ENCODE measurements at regions not wholly inside any gene's neighbourhood (a gene's known extent, or its start where the extent isn't known, plus 50 kb on each side); places are given as distances from the start of the nearest gene placed in this dataset.

DNA sequence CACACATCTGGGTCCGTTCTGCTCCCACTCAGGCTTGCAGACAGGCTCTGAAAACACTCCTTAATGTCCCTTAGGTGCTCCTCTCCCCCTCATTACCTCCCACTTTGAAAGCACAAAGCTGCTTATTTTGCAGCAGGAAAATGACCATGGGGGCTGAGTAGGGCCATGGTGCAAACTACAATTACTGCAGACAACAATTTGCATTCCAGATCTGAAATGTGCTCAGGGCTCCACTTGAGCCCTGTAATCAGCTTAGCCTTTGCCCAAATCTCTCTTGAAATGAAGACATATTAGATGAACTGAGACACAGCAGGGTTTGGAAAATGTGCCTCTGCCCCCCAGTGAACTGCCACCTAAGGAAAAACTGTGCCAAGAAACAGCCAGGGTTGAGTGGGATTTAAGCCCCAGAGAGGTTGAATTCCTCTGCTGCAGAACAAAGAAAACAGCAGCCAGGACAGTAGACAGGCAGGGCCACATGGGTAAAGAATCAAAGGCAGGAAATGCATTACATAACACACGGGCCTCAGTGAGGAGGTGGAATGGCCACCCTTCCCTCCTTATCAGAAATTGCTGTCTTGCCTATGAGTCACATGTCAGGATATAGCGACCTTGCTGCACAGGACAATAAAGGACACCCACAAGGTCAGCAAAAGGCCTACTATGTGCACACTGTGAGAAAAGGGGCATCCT, 126.8 kb upstream of the ARHGEF3 start:
- no peak overlapping the region for H3K4me2 ChIP-seq (ENCODE audit: insufficient read depth in 1 of 2, low read depth in 2 of 2, low read length in 2 of 2)
- FAIRE-seq: no peak

More for the DNA sequence above, 126.8 kb upstream of the ARHGEF3 start:
- no peak overlapping the region for H2AK5ac ChIP-seq (ENCODE audit: low read depth, low read length)
- H3K79me2 ChIP-seq (ENCODE audit: control insufficient read depth in 1 of 2, insufficient read depth in 2 of 2, low read length in 2 of 2): no peaks in the 10 kb centered on the region
- no peak overlapping the region for H3K18ac ChIP-seq (ENCODE audit: extremely low read depth, low read length)
- no peaks in the 10 kb centered on the region for H3K9me3 ChIP-seq (ENCODE audit: insufficient read depth in 2 of 2, low read depth in 1 of 2, low read length in 1 of 2)
- peaks cover 3 to 13% (median 7%) of the 10 kb centered on the region in 4 experiments; a peak in 5 of 7 replicates for H3K4me1 ChIP-seq (replicated peaks in 1 of 4; ENCODE audit: control insufficient read depth in 3 of 4, insufficient read depth in 4 of 4, low read length in 3 of 4)
- no peaks in the 10 kb centered on the region for H3K27me3 ChIP-seq (replicated peaks in 1 of 4; ENCODE audit: control insufficient read depth in 3 of 4, extremely low read depth in 1 of 4, insufficient read depth in 3 of 4, low read length in 3 of 4)
- H3K56ac ChIP-seq (replicated peaks; ENCODE audit: insufficient read length, low read depth, low read length): no peak overlapping the region
- no peak overlapping the region for H4K91ac ChIP-seq (replicated peaks; ENCODE audit: insufficient read length, low read length)
- no peak overlapping the region for H3K27ac ChIP-seq (ENCODE audit: low read depth, low read length)
- H2BK120ac ChIP-seq (replicated peaks; ENCODE audit: low read depth, low read length): no peak overlapping the region
- H2AFZ ChIP-seq (ENCODE audit: low read length): 0 out of 2 replicates have a peak overlapping the region, but pooled peaks have one; percentile 6
- 66% methylated on average over 3 of the region's 3 CpGs; no CpG with 5 or more reads in 1 of the 2 experiments for WGBS, 2 experiments (ENCODE audit: extremely low coverage in 1 of 2, insufficient coverage in 1 of 2, insufficient read length in 1 of 2, insufficient replicate concordance in 2 of 2, low coverage in 1 of 2, low lambda C conversion rate in 2 of 2, missing lambda C conversion rate in 1 of 2)
- DNase-seq (ENCODE audit: low read depth in 1 of 2, low spot score in 2 of 2): no peak
- H2BK5ac ChIP-seq (ENCODE audit: low read depth, low read length): peak overlapping the region; percentile 22; the same call in 1 of the 2 replicates
- no peaks in the 10 kb centered on the region for H3K23me2 ChIP-seq (ENCODE audit: low read depth, low read length)
- POLR2A ChIA-PET (ENCODE audit: partially characterized antibody): no interaction called here
- H2BK15ac ChIP-seq (ENCODE audit: low read length): 0 out of 2 replicates have a peak overlapping the region, but pooled peaks have one; percentile 88
- H4K5ac ChIP-seq (ENCODE audit: insufficient read length, low read depth, low read length): no peak overlapping the region
- no peak overlapping the region; the same call in 1 of the 2 replicates for H2BK12ac ChIP-seq (ENCODE audit: low read depth, low read length)
- no peak overlapping the region for H3K4ac ChIP-seq (replicated peaks; ENCODE audit: insufficient read length, low read depth, low read length)
- no peaks in the 10 kb centered on the region for H3K79me1 ChIP-seq (ENCODE audit: low read depth, low read length)
- H3K4me3 ChIP-seq (ENCODE audit: extremely low read depth in 1 of 4, insufficient read depth in 2 of 4, low read depth in 3 of 4, low read length in 4 of 4): no peak overlapping the region
- H2BK20ac ChIP-seq (ENCODE audit: low read length): peak overlapping the region; percentile 1; the same call in 1 of the 2 replicates
- no peaks in the 10 kb centered on the region for H3K36me3 ChIP-seq (ENCODE audit: control insufficient read depth in 2 of 4, insufficient read depth in 4 of 4, low read length in 3 of 4)
- H3K14ac ChIP-seq (ENCODE audit: insufficient read length): no peak overlapping the region
- H4K20me1 ChIP-seq (replicated peaks in 1 of 2; ENCODE audit: control insufficient read depth in 1 of 2, insufficient read depth in 2 of 2, low read length in 2 of 2): no peaks in the 10 kb centered on the region
- H3K9ac ChIP-seq (replicated peaks in 1 of 4; ENCODE audit: extremely low read depth in 1 of 4, low read depth in 3 of 4, low read length in 3 of 4): no peak overlapping the region
- no peak overlapping the region for H3K23ac ChIP-seq (ENCODE audit: insufficient read length)
- no peak overlapping the region for H4K8ac ChIP-seq (ENCODE audit: extremely low read depth, insufficient read depth, low read length)
- TF ChIP-seq, protein P1, sequence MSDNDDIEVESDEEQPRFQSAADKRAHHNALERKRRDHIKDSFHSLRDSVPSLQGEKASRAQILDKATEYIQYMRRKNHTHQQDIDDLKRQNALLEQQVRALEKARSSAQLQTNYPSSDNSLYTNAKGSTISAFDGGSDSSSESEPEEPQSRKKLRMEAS (IDR thresholded peaks at IDR 0.05): 0 out of 2 replicates have a peak, but pooled peaks have one; percentile 19
- TF ChIP-seq CHD2 (IDR thresholded peaks at IDR 0.05; ENCODE audit: low read length): no peak
- CTCF ChIA-PET (ENCODE audit: partially characterized antibody): interaction anchor here (1.0 to 1.5 kb wide), 3 partner anchors 11 to 127 kb away, joined by 4 to 7 read pairs (median 5); partner anchors contain the start of gene ARHGEF3
